Coronary artery (tissue), 2 donors: ENCODE measurements at regions not wholly inside any gene's neighbourhood (a gene's known extent, or its start where the extent isn't known, plus 50 kb on each side); places are given as distances from the start of the nearest gene placed in this dataset.

Experiments
- DNase-seq: peaks from one replicate; pipeline ENCODE4 v3.0.0-alpha.2; 2017; ENCODE audit warnings: low spot score
- H3K27ac ChIP-seq, 2 donors: fragments of 200-600 bp; sonication (generic); one replicate each; pipeline ENCODE4 v1.5.1; 2016 to 2019
- H3K4me3 ChIP-seq: fragments of 200-600 bp; sonication (generic); 2 replicates; pipeline ENCODE4 v1.5.1; 2016; ENCODE audit warnings: mild to moderate bottlenecking, moderate library complexity
- CTCF ChIP-seq: fragments of 200-600 bp; sonication (generic); IDR thresholded peaks from one replicate; pipeline ENCODE4 v1.5.1; 2019; ENCODE audit warnings: antibody characterized with exemption

DNA sequence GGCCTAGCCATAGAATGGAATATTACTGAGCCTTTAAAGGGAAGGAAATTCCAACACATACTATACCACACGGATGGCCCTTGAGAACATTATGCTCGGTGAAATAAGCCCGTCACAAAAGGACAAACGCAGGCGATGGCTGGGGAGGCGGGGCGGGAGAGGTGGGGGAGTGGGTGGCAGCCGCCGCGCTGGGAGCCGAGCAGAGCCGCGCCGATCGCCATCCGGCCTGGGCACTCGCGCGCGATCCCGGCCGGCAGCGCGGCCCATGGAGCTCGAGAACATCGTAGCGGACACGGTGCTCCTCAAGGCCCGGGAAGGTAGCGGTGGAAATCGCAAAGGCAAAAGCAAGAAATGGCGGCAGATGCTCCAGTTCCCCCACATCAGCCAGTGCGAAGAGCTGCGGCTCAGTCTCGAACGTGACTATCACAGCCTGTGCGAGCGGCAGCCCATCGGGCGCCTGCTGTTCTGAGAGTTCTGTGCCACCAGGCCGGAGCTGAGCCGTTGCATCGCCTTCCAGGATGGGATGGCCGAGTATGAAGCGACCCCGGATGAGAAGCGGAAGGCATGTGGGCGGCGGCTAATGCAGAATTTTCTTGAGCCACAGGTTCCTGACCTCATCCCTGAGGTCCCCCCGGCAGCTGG lies 140.1 kb downstream of the ZDHHC20 start:
- no peak for TF ChIP-seq CTCF
- Histone ChIP-seq H3K27ac (no peak overlapping the region), H3K4me3 (peak overlapping the region; percentile 41)
- no peak for DNase-seq

GRCh38 chr13:21319869-21320641 lies 139.0 kb downstream of the ZDHHC20 start:
- H3K4me3 ChIP-seq = no peak overlapping the region
- H3K27ac ChIP-seq = no peak overlapping the region
- DNase-seq = no peak
- TF ChIP-seq CTCF = no peak

GRCh38 chr13:21320642-21321034 lies 138.5 kb downstream of the ZDHHC20 start:
- TF ChIP-seq CTCF = no peak
- no peak overlapping the region for H3K4me3 ChIP-seq
- H3K27ac ChIP-seq = no peak overlapping the region
- no peak for DNase-seq

DNA sequence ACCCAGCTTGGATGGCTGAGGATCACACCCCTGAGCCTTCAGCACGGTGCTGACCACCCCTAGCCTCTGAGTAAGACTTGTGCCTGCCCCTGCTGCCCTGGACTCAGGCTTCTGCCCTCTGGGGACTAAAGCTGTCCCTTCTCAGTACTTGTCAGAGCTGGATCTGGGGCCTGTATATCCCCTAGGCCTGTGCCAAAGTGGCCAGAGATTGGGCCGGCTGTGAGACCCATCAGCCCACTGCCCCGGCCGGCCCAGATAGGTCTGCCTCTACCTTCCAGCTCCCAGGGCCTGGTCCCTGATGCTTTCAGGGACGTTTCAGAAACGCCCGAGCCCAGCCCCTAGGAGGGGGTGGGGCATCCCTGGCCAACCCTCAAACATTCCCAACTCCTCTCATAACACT lies 137.8 kb downstream of the ZDHHC20 start:
- DNase-seq = no peak
- H3K27ac ChIP-seq = no peak overlapping the region
- H3K4me3 ChIP-seq = no peak overlapping the region
- no peak for TF ChIP-seq CTCF

DNA sequence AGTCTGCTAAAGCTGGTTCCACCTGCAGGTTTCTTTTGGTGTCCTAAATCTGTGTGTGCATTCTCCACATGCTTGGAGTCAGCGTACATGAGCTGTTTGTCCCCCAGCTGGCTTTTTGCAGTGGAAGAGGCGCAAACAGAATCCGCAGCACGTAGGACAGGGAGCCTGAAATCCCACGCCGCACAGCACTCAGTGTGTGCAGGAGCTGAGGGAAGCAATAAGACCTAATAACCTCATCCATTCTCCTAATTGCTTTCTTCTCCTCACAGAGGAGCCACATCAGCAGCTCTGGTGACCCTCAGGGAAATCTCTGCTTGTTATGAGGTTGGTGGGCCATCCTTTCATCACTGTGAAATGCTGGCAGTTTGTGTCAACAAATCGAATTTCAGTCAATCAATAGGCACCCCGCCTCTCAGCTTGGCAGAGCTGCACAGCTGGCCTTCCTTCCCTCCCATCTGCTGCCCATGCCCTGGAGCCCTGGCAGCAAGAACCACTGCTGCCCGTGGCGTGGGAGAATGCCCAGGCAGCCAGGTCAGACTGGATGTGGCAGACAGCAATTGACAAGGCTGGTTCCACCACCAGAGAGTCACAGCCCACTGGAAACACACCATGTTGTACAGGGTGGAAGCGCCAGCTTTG lies 136.7 kb downstream of the ZDHHC20 start:
- Histone ChIP-seq H3K4me3 (no peak overlapping the region), H3K27ac (no peak overlapping the region)
- DNase-seq = no peak
- TF ChIP-seq CTCF = no peak
